SK-N-SH (cell line): ENCODE measurements at regions not wholly inside any gene's neighbourhood (a gene's known extent, or its start where the extent isn't known, plus 50 kb on each side); places are given as distances from the start of the nearest gene placed in this dataset.

Source experiments
- CTCF ChIA-PET: fragments of 300-600, 350-600 bp; formaldehyde crosslinking; extraction: SDS; loops from one replicate; lab custom pipeline; 2021; lab: Yijun Ruan, JAX
- POLR2A ChIA-PET: fragments of 350-600 bp; sonication (Branson Sonifier 250); formaldehyde crosslinking; extraction: SDS; loops from one replicate; lab custom pipeline; 2020; ENCODE audit warnings: antibody characterized with exemption, inconsistent platforms; lab: Yijun Ruan, JAX
- DNase-seq: peaks from one replicate; pipeline ENCODE4 v3.0.0; 2012
- H2AFZ ChIP-seq: fragments of 200-600 bp; sonication (generic); 2 replicates; pipeline ENCODE4 v1.8.1; 2016; ENCODE audit warnings: antibody characterized with exemption, mild to moderate bottlenecking, low read depth
- H3F3A ChIP-seq: fragments of 200-600 bp; sonication (generic); replicated peaks from 2 replicates; pipeline ENCODE3; 2016; ENCODE audit warnings: antibody characterized with exemption, mild to moderate bottlenecking; ENCODE audit not compliant: insufficient read depth
- H3K27ac ChIP-seq, 2 experiments: fragments of 200-500 bp in 1 of 2; fragments of 200-600 bp in 1 of 2; sonication (Bioruptor generic) in 1 of 2; sonication (generic), shearing (Covaris generic) in 1 of 2; 2 replicates each; pipeline versions ENCODE4 v1.5.1 to v1.6.1; 2014 to 2016; ENCODE audit warnings: low read depth in 2 of 2, inconsistent platforms in 1 of 2, low read length in 1 of 2, mild to moderate bottlenecking in 1 of 2, mixed read lengths in 1 of 2
- H3K27me3 ChIP-seq: fragments of 200-600 bp; sonication (generic), shearing (Covaris generic); 2 replicates; pipeline ENCODE4 v1.6.1; 2016; ENCODE audit warnings: mixed run types; ENCODE audit not compliant: insufficient read depth
- H3K36me3 ChIP-seq, 2 experiments: fragments of 200-500 bp in 1 of 2; fragments of 200-600 bp in 1 of 2; sonication (Bioruptor generic) in 1 of 2; sonication (generic) in 1 of 2; replicated peaks in 1 of 2; 2 replicates each; pipeline versions ENCODE3 to v1.5.1; 2014 to 2016; ENCODE audit warnings: low read length in 1 of 2, mild to moderate bottlenecking in 1 of 2; ENCODE audit not compliant: insufficient read depth in 2 of 2, control insufficient read depth in 1 of 2
- H3K4me1 ChIP-seq, 2 experiments: fragments of 200-500 bp in 1 of 2; fragments of 200-600 bp in 1 of 2; sonication (Bioruptor generic) in 1 of 2; sonication (generic), shearing (Covaris generic) in 1 of 2; 2 replicates each; pipeline versions ENCODE4 v1.5.1 to v1.6.1; 2014 to 2016; ENCODE audit warnings: low read depth in 1 of 2, low read length in 1 of 2, mixed run types in 1 of 2; ENCODE audit not compliant: insufficient read depth in 2 of 2, control insufficient read depth in 1 of 2
- H3K4me2 ChIP-seq: fragments of 200-600 bp; sonication (generic), shearing (Covaris generic); 2 replicates; pipeline ENCODE4 v1.6.1; 2017; ENCODE audit warnings: mixed run types
- H3K4me3 ChIP-seq, 2 experiments: fragments of 200-500 bp in 1 of 2; fragments of 200-600 bp in 1 of 2; sonication (Bioruptor generic) in 1 of 2; sonication (generic), shearing (Covaris generic) in 1 of 2; 2 replicates each; pipeline versions ENCODE4 v1.5.1 to v1.8.1; 2014 to 2016; ENCODE audit warnings: low read depth in 2 of 2, inconsistent platforms in 1 of 2, low read length in 1 of 2, mild to moderate bottlenecking in 1 of 2, mixed read lengths in 1 of 2, moderate library complexity in 1 of 2
- H3K79me2 ChIP-seq: fragments of 200-600 bp; sonication (generic); 2 replicates; pipeline ENCODE4 v1.8.1; 2017; ENCODE audit warnings: mild to moderate bottlenecking; ENCODE audit not compliant: insufficient read depth
- H3K9ac ChIP-seq: fragments of 200-600 bp; sonication (generic); 2 replicates; pipeline ENCODE4 v1.6.1; 2017; ENCODE audit warnings: mixed run types
- H3K9me2 ChIP-seq: fragments of 200-600 bp; sonication (generic); 2 replicates; pipeline ENCODE4 v1.6.1; 2017; ENCODE audit warnings: mixed run types
- H3K9me3 ChIP-seq: fragments of 200-600 bp; sonication (generic); 2 replicates; pipeline ENCODE4 v1.6.1; 2017; ENCODE audit warnings: mixed run types, mild to moderate bottlenecking, moderate library complexity
- H4K20me1 ChIP-seq: fragments of 200-600 bp; sonication (generic); 2 replicates; pipeline ENCODE4 v1.6.1; 2017; ENCODE audit warnings: mild to moderate bottlenecking, mixed run types; ENCODE audit not compliant: insufficient read depth
- ELF1 ChIP-seq: IDR thresholded peaks from 2 replicates; pipeline ENCODE4 v1.4.0; 2012
- EP300 ChIP-seq, 2 experiments: IDR thresholded peaks; 2 replicates each; pipeline versions ENCODE4 v1.4.0 to v1.6.1; 2012; ENCODE audit warnings: borderline replicate concordance in 1 of 2, low read depth in 1 of 2, low read length in 1 of 2
- EZH2phosphoT487 ChIP-seq: fragments of 200-600 bp; sonication (generic); IDR thresholded peaks from 2 replicates; pipeline ENCODE4 v1.6.1; 2017; ENCODE audit warnings: low read depth, mixed run types, mild to moderate bottlenecking, antibody characterized with exemption, moderate library complexity, borderline replicate concordance
- FOSL2 ChIP-seq: IDR thresholded peaks from 2 replicates; pipeline ENCODE4 v1.4.0; 2012; ENCODE audit warnings: low read depth, mild to moderate bottlenecking, moderate library complexity, borderline replicate concordance
- FOXJ3 ChIP-seq: sonication (generic); formaldehyde crosslinking; IDR thresholded peaks from 2 replicates; pipeline ENCODE4 v1.5.1; 2020; ENCODE audit warnings: mild to moderate bottlenecking, missing genetic modification reagents
- FOXM1 ChIP-seq: IDR thresholded peaks from 2 replicates; pipeline ENCODE4 v1.4.0; 2012; ENCODE audit warnings: low read depth, mild to moderate bottlenecking
- GATA2 ChIP-seq: sonication (generic); formaldehyde crosslinking; IDR thresholded peaks from 2 replicates; pipeline ENCODE4 v1.5.0; 2020; ENCODE audit warnings: mild to moderate bottlenecking, missing genetic modification reagents
- IRF3 ChIP-seq: fragments of 150-350 bp; IDR thresholded peaks from 2 replicates; pipeline ENCODE4 v1.6.1; 2016; ENCODE audit warnings: mild to moderate bottlenecking, low read depth, low read length
- POLR2AphosphoS5 ChIP-seq: IDR thresholded peaks from 2 replicates; pipeline ENCODE4 v1.6.1; 2012; ENCODE audit warnings: low read depth, low read length
- RFX5 ChIP-seq: IDR thresholded peaks from 2 replicates; pipeline ENCODE4 v1.6.1; 2012; ENCODE audit warnings: mild to moderate bottlenecking, improper control_type of control experiment, low read length
- RXRA ChIP-seq: IDR thresholded peaks from 2 replicates; pipeline ENCODE4 v1.4.0; 2012; ENCODE audit warnings: low read depth, mild to moderate bottlenecking, borderline replicate concordance
- SIN3A ChIP-seq: IDR thresholded peaks from 2 replicates; pipeline ENCODE4 v1.6.1; 2012; ENCODE audit warnings: low read depth, mild to moderate bottlenecking, low read length, moderate library complexity, borderline replicate concordance
- TAF1 ChIP-seq: IDR thresholded peaks from 2 replicates; pipeline ENCODE4 v1.6.1; 2012; ENCODE audit warnings: low read depth, mild to moderate bottlenecking, low read length, moderate library complexity, borderline replicate concordance
- TCF12 ChIP-seq: IDR thresholded peaks from 2 replicates; pipeline ENCODE4 v1.4.0; 2012
- TEAD4 ChIP-seq: IDR thresholded peaks from 2 replicates; pipeline ENCODE4 v1.4.0; 2012; ENCODE audit warnings: mild to moderate bottlenecking, borderline replicate concordance; ENCODE audit not compliant: insufficient read depth
- WGBS: methylation state at CpG from one replicate; pipeline ENCODE4 v1.1.6; 2017; ENCODE audit warnings: low lambda C conversion rate; 5-methylcytosine and 5-hydroxymethylcytosine counted together
- TF ChIP-seq, protein P1 (sequence below): IDR thresholded peaks from 2 replicates; pipeline ENCODE4 v1.6.1; 2012; ENCODE audit warnings: mild to moderate bottlenecking, low read depth, low read length, moderate library complexity

GRCh38 chr13:112210371-112210770 lies 143.4 kb downstream of the SOX1 start:
- no peak overlapping the region for H3K27ac ChIP-seq
- POLR2A ChIA-PET, result no interaction called here
- H4K20me1 ChIP-seq, result no peaks in the 10 kb centered on the region
- H3K4me1 ChIP-seq, result no peaks in the 10 kb centered on the region
- H3K79me2 ChIP-seq, result no peaks in the 10 kb centered on the region
- TF ChIP-seq ELF1, result no peak
- TF ChIP-seq RXRA, result no peak
- TF ChIP-seq FOSL2, result no peak
- TF ChIP-seq FOXM1, result no peak
- no peak for TF ChIP-seq SIN3A
- no peak for TF ChIP-seq GATA2
- no peak for TF ChIP-seq RFX5
- TF ChIP-seq, protein P1, sequence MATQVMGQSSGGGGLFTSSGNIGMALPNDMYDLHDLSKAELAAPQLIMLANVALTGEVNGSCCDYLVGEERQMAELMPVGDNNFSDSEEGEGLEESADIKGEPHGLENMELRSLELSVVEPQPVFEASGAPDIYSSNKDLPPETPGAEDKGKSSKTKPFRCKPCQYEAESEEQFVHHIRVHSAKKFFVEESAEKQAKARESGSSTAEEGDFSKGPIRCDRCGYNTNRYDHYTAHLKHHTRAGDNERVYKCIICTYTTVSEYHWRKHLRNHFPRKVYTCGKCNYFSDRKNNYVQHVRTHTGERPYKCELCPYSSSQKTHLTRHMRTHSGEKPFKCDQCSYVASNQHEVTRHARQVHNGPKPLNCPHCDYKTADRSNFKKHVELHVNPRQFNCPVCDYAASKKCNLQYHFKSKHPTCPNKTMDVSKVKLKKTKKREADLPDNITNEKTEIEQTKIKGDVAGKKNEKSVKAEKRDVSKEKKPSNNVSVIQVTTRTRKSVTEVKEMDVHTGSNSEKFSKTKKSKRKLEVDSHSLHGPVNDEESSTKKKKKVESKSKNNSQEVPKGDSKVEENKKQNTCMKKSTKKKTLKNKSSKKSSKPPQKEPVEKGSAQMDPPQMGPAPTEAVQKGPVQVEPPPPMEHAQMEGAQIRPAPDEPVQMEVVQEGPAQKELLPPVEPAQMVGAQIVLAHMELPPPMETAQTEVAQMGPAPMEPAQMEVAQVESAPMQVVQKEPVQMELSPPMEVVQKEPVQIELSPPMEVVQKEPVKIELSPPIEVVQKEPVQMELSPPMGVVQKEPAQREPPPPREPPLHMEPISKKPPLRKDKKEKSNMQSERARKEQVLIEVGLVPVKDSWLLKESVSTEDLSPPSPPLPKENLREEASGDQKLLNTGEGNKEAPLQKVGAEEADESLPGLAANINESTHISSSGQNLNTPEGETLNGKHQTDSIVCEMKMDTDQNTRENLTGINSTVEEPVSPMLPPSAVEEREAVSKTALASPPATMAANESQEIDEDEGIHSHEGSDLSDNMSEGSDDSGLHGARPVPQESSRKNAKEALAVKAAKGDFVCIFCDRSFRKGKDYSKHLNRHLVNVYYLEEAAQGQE, result no peak
- TF ChIP-seq FOXJ3 (CRISPR knock-in tag), result no peak
- no peak for TF ChIP-seq TCF12
- TF ChIP-seq EZH2phosphoT487, result no peak
- TF ChIP-seq TAF1, result no peak
- no peak overlapping the region for H2AFZ ChIP-seq
- CTCF ChIA-PET, result no interaction called here
- no peak for DNase-seq
- H3K9me2 ChIP-seq, result no peaks in the 10 kb centered on the region
- no peaks in the 10 kb centered on the region for H3F3A ChIP-seq
- H3K4me3 ChIP-seq, result no peak overlapping the region
- 10% methylated on average over 6 of the region's 11 CpGs for WGBS
- H3K36me3 ChIP-seq, result no peaks in the 10 kb centered on the region
- no peaks in the 10 kb centered on the region for H3K9me3 ChIP-seq
- H3K9ac ChIP-seq, result no peak overlapping the region
- no peak overlapping the region for H3K4me2 ChIP-seq
- peaks cover 25% of the 10 kb centered on the region; the same call in 1 of the 2 replicates for H3K27me3 ChIP-seq

GRCh38 chr13:112212533-112212932 lies 145.6 kb downstream of the SOX1 start:
- H4K20me1 ChIP-seq, result no peaks in the 10 kb centered on the region
- H3K4me3 ChIP-seq, result no peak overlapping the region
- H3K27ac ChIP-seq, result no peak overlapping the region
- 16% methylated on average over 5 of the region's 5 CpGs for WGBS
- DNase-seq, result no peak
- H3K4me1 ChIP-seq, result no peaks in the 10 kb centered on the region
- POLR2A ChIA-PET, result no interaction called here
- no peak overlapping the region for H2AFZ ChIP-seq
- no peaks in the 10 kb centered on the region for H3K9me2 ChIP-seq
- no peaks in the 10 kb centered on the region for H3K36me3 ChIP-seq
- CTCF ChIA-PET, result no interaction called here
- H3K9ac ChIP-seq, result no peak overlapping the region
- no peaks in the 10 kb centered on the region for H3K9me3 ChIP-seq
- no peak overlapping the region for H3K4me2 ChIP-seq
- peaks cover 25% of the 10 kb centered on the region for H3K27me3 ChIP-seq
- TF ChIP-seq TEAD4 (no peak), SIN3A (no peak), POLR2AphosphoS5 (no peak), EP300 (IDR thresholded peaks at IDR 0.05; ENCODE audit: borderline replicate concordance in 1 of 2, low read depth in 1 of 2, low read length in 1 of 2) (no peak), IRF3 (no peak)
- H3K79me2 ChIP-seq, result no peaks in the 10 kb centered on the region
- H3F3A ChIP-seq, result no peaks in the 10 kb centered on the region
